Glomerular endothelial cell (primary cell): ENCODE measurements at regions not wholly inside any gene's neighbourhood (a gene's known extent, or its start where the extent isn't known, plus 50 kb on each side); places are given as distances from the start of the nearest gene placed in this dataset.

ENCODE experiments used
- DNase-seq: peaks from one replicate; pipeline ENCODE4 v3.0.0-alpha.2; 2011; ENCODE audit warnings: low read depth, low spot score; ENCODE audit errors: extremely low read depth

DNA sequence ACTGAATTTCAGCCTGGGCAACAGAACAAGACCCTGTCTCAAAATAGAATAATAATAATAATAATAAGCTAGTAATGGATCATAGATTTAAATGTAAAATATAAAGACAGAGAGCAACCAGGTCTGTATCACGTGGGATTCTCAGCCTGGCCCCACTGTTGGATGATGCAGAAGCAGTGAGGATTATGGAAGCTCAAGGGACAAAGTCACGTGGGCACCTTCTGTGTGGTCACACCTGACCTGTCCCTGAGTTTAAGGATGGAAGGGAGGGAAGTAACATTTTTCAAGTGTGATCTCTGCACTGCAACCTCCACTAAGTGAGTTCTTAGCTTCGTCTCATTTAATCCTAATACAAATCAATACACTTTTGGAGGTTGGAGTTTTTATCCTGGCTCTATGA, 212.5 kb upstream of the IER5L start:
- DNase-seq = no peak

DNA sequence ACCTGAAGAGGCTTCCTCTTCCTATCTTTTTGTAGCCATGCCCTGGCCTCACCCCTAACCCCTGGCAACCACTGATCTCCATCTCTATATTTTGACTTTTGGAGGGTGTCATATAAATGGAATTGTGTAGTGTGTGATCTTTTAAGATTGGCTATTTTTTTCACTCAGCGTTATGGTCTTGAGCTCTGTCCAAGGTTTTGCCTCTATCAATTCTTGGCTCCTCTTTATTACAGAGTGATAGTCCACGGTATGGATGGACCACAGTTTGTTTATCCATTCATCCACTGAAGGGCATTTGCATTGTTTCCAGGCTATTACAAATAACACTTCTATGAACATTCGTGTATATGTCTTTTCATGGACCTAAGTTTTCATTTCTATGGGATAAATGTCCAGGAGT, 209.8 kb upstream of the IER5L start:
- DNase-seq = no peak

DNA sequence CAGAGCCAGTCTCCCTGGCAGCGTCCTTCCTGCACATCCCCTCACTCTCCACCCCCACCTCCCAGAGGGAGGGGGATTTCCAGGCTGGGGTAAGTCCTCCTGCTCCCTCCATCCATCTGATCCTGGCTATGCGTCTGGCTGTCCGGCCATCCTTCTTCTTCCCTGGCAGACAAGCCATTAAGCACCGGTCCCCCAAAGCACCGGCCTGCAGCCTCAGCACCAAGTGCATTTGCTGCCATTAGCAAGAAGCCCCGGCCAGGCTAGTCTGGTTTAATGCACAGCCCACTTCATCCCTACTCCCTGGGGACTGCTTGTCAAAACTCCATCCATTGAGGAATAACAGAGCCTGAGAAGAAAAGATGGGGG, 208.7 kb upstream of the IER5L start:
- DNase-seq = no peak

DNA sequence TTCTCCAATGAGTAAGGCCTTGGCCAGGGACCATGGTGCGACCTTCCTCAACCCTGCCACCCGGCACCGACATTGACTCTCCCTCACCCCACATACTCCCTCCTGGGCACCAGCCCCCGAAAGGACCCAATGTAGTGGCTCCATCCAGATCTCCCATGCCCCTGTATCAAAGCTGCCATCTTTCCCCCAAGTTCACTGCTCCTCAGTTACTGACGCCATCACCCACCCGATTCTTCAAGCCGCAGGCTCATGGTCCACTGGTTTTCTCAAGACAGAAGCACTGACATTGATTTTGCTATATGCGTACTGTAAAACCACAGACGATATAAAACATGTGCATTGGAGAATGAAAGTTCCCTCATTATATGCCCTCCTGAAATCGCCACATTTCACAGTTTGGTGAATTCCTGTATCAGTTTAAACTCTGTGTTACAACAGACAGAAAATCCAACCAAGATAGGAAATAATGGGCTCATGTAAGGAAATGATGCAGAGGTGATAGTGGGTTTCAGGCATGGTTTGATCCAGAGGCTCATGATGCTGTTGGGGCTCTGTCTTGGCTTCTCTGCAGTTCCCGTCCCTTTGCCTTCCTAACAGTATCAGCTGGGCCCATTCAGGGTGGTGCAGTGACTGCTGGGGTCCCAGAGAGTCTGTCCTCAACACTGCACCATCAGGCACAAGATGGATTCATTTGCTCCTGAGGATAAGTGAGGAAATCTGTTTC, 207.3 kb upstream of the IER5L start:
- DNase-seq = no peak

DNA sequence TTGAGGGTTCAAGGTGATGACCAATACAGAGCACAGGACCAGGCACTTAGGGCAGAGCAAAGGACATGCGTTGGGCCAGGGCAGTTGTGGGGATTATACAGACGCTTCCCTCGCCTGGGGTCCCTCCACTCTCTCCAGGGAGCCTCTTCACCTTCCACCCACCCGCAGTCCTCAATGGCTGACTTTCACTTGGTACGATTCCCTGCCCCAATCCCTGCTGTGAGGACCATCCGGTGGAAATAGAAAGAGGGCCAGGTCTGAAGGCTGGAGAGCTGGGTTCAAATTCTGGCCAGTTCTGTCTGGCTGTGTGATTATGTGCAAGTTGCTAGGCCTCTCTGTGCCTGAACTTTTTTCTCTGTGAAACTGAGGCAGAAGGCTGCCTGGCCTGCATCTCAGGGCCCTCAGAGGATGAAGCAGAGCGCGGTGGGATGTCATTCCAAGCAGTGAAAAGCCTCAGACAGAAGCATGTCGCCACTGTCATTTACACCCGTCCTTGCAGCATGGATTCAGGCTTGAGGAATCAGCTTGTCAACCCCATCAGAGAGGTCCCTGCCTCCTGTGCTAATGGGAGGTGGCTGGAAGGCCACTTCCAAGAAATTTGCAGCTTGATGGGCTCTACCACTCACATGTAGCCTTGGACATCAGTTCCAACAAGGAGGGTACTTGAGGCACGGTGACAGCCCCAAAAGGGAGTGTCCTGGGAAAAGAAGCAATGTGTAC, 206.6 kb upstream of the IER5L start:
- no peak for DNase-seq

DNA sequence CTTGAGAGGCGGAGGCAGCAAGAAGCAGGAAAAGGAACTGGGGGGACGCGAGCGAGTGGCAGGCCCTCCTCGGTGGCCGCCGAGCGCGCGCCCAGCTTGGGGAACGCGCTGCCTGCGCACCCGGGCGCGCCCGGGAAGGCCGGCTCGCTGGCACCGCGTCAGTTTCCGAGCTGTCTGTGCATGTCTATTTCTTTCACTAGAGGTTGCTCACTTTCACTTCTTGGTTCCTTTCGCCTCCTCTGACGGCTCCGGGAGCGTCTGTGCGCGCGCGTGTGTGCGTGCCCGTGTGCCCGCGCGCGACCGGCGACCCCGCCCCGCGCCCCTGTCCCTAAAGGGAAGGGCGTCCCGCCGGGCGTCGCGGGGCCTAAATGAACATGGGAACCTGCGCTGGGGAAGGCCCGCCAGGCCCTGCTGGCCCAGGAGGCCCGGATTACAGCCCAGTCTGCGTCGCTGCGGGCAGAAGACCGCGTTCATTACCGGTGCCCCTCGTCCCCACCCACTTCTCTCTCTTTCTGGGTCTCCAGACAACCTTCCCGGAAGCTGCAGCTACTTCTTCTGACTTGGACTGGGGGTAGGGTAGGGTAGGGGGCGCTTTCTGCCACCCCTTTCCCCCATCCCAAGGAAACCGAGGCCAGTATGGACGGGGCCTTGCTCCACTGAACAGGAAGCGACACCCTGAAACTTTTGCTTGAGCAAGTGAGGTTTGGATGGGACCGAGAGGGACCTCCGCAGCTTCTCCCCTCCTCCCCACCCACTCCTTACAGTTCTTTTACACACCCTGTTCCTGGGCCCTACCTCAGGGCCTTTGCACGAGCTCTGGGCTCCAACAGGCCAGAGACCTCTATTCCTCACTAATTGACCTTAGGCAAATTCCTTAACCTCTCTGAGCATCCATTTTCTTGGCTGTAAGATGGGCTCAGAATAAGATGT, 205.8 kb upstream of the IER5L start:
- no peak for DNase-seq

DNA sequence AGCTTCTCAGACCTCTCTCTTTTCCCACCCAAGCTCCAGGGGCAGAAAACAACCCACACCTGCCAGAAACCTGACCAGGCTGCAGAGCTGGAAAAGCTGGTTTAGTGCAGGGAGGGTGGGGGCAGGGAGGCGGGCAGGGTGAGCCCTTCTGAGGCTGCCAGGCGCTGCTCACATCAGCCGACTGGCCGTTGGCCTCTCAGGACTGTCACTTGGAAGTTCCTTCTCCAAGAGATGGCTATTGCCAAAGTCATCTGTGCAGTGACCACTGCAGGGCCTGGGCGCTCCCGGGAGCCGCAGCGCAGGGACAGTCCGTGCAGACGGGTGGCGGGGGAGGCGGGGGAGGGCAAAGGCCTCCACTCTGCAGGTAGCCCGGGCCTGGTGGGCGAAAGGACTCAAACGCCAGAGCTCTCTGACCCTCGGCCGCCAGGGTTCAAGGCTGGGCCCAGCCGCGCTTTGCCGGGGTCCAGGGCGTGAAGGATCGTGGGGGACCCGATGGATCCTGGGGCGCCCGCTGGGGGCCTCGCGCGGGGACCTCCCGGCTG, 205.0 kb upstream of the IER5L start:
- DNase-seq = no peak

DNA sequence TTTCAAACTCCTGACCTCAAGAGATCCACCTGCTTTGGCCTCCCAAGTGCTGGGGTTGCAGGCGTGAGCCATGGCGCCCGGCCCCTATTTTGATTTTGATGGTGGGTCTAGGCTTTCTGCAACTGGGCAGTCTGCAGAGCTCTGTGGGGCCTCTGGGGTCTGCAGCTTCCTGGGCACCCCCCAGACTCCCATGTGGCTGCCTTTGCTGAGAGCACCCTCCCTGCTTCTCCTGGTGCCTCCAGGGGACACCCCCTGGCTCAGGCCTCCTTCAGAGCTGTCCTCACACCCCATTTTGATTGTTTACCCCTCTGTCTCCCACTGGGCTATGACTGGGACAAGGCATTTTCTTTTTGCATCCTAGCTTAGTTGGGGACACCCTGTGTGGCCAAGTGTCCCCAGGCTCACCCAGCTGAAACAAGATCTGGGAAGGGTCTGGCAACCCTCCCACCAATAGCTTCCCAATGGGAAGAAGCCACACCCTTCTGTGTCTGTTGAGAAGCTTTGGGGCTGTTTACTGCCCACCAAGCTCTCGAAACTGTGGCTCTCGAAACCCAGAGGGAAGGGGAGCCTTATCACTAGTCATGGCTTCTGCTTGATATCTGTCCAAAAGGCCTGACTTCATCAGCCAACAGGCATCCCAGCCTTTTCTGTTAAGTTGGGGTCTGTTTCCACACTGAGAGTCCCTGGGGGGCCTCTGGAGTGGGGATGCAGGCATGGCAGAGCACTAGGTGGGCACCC, 204.4 kb upstream of the IER5L start:
- DNase-seq = no peak

DNA sequence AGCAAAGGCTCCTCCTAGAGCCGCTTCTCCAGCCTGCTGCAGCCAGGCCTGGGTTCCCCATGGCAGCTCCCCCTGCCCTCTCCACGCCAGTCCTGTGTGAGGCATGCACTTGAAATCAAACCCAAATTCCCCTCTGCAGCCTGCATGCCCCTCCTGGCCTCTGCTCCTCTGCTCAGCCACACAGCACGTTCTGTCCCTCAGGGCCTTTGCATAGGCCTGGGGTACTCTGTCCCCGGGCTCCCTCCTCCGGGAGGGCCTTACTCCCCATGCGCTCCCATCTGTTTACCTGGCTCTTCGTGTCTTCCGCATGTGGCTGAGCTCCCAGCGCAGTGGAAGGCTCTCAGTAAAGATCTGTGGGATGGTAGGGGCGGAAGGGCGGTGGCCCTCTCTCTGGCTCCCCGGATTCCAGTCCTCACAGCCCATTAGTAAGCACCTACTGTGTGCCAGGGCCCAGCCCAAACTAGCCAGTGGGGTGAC, 203.5 kb upstream of the IER5L start:
- DNase-seq = no peak

DNA sequence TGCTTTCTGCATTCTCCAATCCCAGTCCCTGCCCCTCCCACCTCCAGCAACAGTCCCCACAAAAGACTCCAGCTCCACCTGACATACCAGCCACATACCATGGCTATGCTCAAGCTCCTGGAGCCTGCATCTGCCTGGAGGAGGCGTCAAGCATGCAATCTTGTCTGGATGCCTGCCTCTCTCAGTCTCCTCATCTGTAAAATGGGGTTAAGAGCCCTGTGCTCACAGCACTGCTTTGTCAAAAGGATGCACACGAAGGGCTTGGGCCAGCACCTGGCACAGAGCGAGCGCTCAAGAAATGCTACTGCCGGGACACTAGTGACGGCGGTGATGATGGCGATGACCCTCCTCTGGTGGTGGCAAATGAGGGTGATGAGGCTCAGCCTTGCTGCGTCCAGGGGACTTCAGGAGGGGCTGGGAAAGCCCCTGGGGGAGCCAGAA, 202.9 kb upstream of the IER5L start:
- DNase-seq = no peak

DNA sequence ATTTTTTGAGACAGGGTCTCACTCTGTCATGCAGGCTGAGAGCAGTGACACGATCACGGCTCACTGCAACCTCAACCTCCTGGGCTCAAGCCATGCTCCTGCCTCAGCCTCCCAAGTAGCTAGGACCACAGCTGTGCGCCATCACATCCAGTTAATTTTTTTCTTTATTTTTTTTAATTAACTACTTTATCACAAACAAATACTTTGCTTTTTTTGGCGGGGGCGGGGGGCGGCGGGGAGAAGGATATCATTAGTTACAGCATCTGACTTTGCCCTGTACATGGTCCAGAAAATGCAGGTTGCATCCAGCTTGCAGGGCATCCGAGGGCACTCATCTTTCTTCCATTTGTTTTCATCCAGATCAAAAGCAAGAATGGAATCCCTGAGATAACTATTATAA, 201.8 kb upstream of the IER5L start:
- no peak for DNase-seq

DNA sequence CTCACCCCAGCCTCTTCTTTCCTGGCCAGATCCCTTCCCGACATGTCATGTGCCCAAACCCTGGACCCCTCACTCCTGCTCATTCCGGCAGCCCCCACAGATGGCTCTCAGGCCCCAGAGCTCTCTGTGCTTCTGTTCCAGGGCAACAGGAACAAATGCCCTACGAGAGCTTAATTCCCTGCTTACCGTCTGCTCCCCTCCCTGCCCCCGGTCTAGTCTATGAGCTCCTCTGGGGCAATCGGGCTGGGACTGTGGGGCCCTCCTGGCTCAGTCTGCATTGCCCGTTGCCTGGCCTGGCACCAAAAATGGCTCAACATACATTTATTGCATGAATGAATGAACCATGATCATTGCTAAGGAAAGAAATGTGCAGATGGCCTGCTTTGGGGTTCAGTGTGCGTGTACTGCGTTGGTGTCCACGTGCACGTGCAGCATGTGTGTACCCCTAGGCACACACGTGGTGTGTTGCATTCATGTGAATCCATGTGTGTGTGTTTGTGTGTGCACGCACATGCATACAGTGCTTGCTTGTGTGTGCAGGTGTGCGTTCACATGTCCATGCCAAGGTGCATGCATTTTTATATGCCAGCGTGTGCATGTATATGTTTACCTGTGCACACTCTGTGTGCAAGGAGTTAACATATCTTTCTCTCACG, 201.2 kb upstream of the IER5L start:
- DNase-seq = no peak

DNA sequence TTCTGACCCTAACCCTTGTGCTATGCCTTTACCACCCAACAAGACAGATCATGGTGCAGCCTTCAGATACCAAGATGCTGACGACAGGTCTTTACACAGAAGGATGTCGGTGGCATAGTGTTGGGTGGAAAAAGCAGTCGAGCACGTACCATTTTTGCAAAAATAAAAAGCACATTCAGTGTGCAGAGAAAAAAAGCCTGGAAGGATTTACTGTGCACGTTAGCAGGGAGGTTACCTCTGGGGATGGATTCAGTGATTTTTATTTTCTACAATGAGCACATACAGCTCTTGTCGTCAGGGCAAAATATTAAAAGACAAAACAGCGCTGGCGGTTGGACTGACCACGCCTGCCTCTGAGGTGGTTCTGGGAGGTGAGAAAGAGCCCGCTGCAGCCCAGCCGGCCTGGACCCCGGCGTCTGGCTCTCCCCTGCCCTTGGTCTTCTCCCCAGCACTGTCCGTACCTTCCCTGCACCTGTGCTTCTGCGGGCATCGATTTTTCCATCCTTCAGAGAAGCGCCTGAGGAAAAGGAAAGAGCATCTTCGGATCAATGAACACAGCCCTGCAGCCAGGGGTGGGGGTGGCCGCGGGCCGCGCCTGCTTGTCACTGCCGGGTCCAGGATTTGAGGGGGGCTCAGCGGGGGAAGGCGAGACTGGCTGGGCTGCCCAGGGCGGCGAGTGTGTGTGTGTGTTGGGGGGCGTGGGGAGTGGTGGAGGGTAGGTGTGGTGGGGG, 200.0 kb upstream of the IER5L start:
- DNase-seq = no peak

DNA sequence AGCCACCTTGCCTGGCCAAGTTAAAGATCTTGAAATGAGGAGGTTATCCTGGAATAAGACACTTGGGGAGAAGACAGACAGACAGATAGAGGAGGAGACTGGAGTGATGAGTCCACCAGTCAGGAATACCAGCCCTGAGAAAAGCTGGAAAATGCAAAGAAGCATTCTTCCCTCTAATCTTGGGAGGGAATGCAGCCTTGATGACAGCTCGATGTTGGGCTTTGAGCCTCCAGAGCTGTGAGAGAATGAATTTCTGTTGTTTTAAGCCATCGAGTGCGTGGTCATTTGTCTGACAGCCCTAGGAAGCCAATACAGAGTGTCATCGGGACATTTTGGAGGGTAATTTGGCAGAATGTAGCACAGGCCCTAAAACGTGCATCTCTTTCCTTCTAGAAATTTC, 199.1 kb upstream of the IER5L start:
- no peak for DNase-seq

DNA sequence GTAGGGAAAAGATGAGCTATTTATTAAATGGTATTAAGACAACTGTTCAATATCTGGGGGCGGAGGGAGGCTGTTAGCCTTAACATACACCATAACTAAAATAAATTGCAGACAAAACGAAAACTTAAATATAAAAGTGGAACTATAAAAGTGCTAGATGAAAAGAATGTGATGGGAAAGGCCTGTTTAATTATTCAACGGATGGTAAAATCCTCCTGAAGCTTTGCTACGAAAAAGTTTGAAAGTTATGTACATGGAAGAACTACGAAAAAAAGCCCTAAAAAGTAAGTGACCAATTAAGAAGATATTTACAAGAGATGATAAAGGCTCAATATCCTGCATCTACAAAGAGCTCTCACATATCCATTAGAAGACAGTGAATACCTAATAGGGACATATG, 197.8 kb upstream of the IER5L start:
- DNase-seq = no peak

DNA sequence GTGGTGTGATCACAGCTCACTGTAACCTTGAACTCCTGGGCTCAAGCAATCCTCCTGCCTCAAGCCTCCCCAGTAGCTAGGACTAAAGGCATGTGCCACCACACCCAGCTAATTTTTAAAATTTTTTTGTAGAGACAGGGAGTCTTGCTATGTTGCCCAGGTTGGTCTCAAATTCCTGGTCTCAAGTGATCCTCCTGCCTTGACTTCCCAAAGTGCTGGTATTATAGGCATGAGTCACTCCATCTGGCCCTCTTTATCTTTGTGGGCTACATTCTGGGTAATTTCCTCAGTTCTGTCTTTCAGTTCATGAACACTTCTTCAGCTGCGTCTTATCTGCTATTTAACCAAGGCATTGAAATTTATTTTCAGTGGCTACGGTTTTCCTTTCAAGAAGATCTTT, 196.6 kb upstream of the IER5L start:
- no peak for DNase-seq

DNA sequence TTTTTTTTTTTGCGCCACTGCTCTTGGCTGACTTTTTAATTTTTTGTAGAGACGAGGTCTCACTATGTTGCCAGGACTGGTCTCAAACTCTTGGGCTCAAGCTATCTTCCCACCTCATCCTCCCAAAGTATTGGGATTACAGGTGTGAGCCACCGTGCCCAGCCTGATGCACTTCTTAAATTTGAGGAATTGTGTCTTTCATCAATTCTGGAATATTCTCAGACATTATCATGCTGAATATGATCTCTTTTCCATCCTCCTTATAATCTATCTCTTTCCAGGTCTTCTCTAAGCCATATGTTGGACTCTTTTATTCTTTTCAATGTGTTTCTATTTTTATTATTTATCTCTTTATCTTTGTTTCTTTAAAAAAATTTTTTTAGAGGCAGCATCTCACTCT, 196.2 kb upstream of the IER5L start:
- no peak for DNase-seq

DNA sequence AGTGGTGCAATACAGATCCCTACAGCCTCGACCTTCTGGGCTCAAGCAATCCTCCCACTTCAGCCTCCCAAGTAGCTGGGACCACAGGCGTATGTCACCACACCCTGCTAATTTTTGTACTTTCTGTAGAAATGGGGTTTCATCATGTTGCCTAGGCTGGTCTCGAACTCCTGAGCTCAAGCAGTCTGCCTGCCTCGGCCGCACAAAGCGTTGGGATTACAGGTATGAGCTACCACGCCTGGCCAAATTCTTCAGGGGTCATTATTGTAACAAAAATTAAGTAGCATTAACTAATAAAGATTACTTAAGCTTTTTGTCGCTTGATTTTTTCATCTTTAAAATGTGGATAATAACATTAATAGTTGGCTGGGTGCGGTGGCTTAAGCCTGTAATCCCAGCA, 195.3 kb upstream of the IER5L start:
- no peak for DNase-seq

DNA sequence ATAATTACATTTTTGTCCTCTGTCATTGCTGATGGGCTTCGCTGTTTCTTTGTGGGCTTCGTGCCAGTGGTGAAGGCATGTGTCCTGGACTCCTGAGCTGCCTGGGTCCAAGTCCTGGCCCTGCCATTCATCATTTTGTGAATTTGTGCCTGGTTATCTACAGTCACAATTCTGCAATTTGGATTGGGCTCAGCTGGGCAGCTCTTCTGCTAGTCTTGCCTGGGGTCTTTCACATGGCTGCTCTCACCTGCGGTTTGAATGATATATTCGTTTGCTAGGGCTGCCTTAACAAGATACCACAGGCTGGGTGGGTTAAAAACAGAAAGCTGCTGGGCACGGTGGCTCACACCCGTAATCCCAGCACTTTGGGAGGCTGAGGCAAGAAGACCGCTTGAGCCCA, 192.7 kb upstream of the IER5L start:
- DNase-seq = no peak
